Right lobe of liver (tissue), 6 donors: ENCODE measurements at regions not wholly inside any gene's neighbourhood (a gene's known extent, or its start where the extent isn't known, plus 50 kb on each side); places are given as distances from the start of the nearest gene placed in this dataset.

Experiments used
- ATAC-seq, 4 donors: fragments of 200-7000 bp; cut with Tn5 transposase; one replicate each; pipeline ENCODE4 v1.9.1; 2020; ENCODE audit warnings: mild to moderate bottlenecking in 4 of 4, moderate library complexity in 4 of 4
- DNase-seq, 3 donors: peaks; one replicate each; pipeline ENCODE4 v3.0.0-alpha.2; 2020
- H3K27ac ChIP-seq, 3 donors: fragments of 200-600 bp; one replicate each; pipeline ENCODE4 v1.8.0; 2022
- H3K27me3 ChIP-seq, 2 donors: fragments of 200-600 bp; one replicate each; pipeline ENCODE4 v1.8.0; 2022
- H3K36me3 ChIP-seq, 4 donors: fragments of 200-600 bp; sonication (generic) in 1 of 4; one replicate each; pipeline versions ENCODE4 v1.5.1 to v1.8.0; 2017 to 2022; ENCODE audit warnings: control low read depth in 1 of 4
- H3K4me1 ChIP-seq, 4 donors: fragments of 200-600 bp; sonication (generic) in 1 of 4; one replicate each; pipeline versions ENCODE4 v1.5.1 to v1.8.0; 2017 to 2022; ENCODE audit warnings: control low read depth in 1 of 4
- H3K4me3 ChIP-seq, 3 donors: fragments of 200-600 bp; one replicate each; pipeline ENCODE4 v1.8.0; 2022
- H3K9me3 ChIP-seq, 4 donors: fragments of 200-600 bp; sonication (generic) in 1 of 4; one replicate each; pipeline versions ENCODE4 v1.5.1 to v1.8.0; 2017 to 2022; ENCODE audit warnings: control low read depth in 1 of 4
- CTCF ChIP-seq, 4 donors: fragments of 200-600 bp in 3 of 4; fragments of 450-650 bp in 1 of 4; IDR thresholded peaks; one replicate each; pipeline versions ENCODE4 v1.5.1 to v1.8.0; 2016 to 2022; ENCODE audit warnings: antibody characterized with exemption in 4 of 4, mild to moderate bottlenecking in 2 of 4
- POLR2A ChIP-seq: fragments of 450-650 bp; IDR thresholded peaks from one replicate; pipeline ENCODE4 v1.6.1; 2017; ENCODE audit warnings: antibody characterized with exemption, mild to moderate bottlenecking
- WGBS: methylation state at CpG from one replicate; pipeline ENCODE4 v1.1.6; 2018; ENCODE audit warnings: low coverage, low lambda C conversion rate; ENCODE audit not compliant: insufficient coverage; ENCODE audit errors: missing lambda C conversion rate; 5-methylcytosine and 5-hydroxymethylcytosine counted together
- intact Hi-C, 2 donors: fragments of 100-400 bp; cut with DNase I; formaldehyde crosslinking; loops; one replicate each; pipeline versions ENCODE4 v1.11.2 to v1.14.1; 2022
- donor health status: DM: no; HTN: yes; CAD: no.
- donor health status: DM: no; HTN: no; CAD: no.
- donor health status: DM: no; HTN: no; CAD: no.
- donor health status: DM: no; HTN: yes; CAD: no.
- donor health status: DM: no; HTN: yes; CAD: no.

- WGBS: no CpG with 5 or more reads among the region's 12 CpGs
These were observed 75.3 kb downstream of the RTP5 start for GRCh38 chr2:241944821-241945220.

GRCh38 chr2:241945311-241945710, 75.8 kb downstream of the RTP5 start:
- no peak overlapping the region for H3K27ac ChIP-seq
- no peaks in the 10 kb centered on the region for H3K27me3 ChIP-seq
- TF ChIP-seq CTCF (IDR thresholded peaks at IDR 0.05): no peak
- TF ChIP-seq POLR2A: no peak
- DNase-seq (peak in 2 of 3 donors; percentile 39 to 45), ATAC-seq (no peak)
- H3K4me1 ChIP-seq: peaks cover 0 to 7% (median 3%) of the 10 kb centered on the region in 4 donors
- H3K36me3 ChIP-seq: no peaks in the 10 kb centered on the region
- H3K4me3 ChIP-seq: no peak overlapping the region
- 91% methylated on average over 4 of the region's 15 CpGs for WGBS
- intact Hi-C loops: no loop called here
- no peaks in the 10 kb centered on the region for H3K9me3 ChIP-seq

More at GRCh38 chr2:241944821-241945220, 75.3 kb downstream of the RTP5 start:
- peak in 2 of 3 donors; percentile 36 to 40 for DNase-seq
- intact Hi-C loops: no loop called here
- Histone ChIP-seq H3K4me3 (no peak overlapping the region), H3K36me3 (no peaks in the 10 kb centered on the region), H3K4me1 (peaks cover 0 to 6% (median 3%) of the 10 kb centered on the region in 4 donors), H3K27me3 (no peaks in the 10 kb centered on the region), H3K9me3 (no peaks in the 10 kb centered on the region), H3K27ac (no peak overlapping the region)
- no peak for ATAC-seq
- no peak for TF ChIP-seq POLR2A
- no peak for TF ChIP-seq CTCF (IDR thresholded peaks at IDR 0.05)

GRCh38 chr2:241945803-241946202, 76.3 kb downstream of the RTP5 start:
- H3K27me3 ChIP-seq: no peaks in the 10 kb centered on the region
- WGBS: 88% methylated on average over 5 of the region's 14 CpGs
- intact Hi-C loops: no loop called here
- H3K4me3 ChIP-seq: no peak overlapping the region
- TF ChIP-seq CTCF (IDR thresholded peaks at IDR 0.05): no peak
- no peak for TF ChIP-seq POLR2A
- no peaks in the 10 kb centered on the region for H3K9me3 ChIP-seq
- ATAC-seq: no peak
- peak in 2 of 3 donors; percentile 31 to 33 for DNase-seq
- no peaks in the 10 kb centered on the region for H3K36me3 ChIP-seq
- no peak overlapping the region for H3K27ac ChIP-seq
- peaks cover 0 to 12% (median 5%) of the 10 kb centered on the region in 4 donors for H3K4me1 ChIP-seq

- Histone ChIP-seq H3K4me1 (peaks cover 0 to 14% (median 5%) of the 10 kb centered on the region in 4 donors), H3K9me3 (no peaks in the 10 kb centered on the region), H3K27ac (no peak overlapping the region), H3K4me3 (no peak overlapping the region), H3K27me3 (no peaks in the 10 kb centered on the region), H3K36me3 (no peaks in the 10 kb centered on the region)
- peak in 2 of 3 donors; percentile 12 to 33 for DNase-seq
- 78% methylated on average over 27 of the region's 32 CpGs for WGBS
- intact Hi-C loops: no loop called here
- TF ChIP-seq POLR2A (no peak), CTCF (IDR thresholded peaks at IDR 0.05) (no peak)
- no peak for ATAC-seq
These were observed 76.9 kb downstream of the RTP5 start for GRCh38 chr2:241946306-241947003.
